HG02610 (cell line): ENCODE measurements at regions not wholly inside any gene's neighbourhood (a gene's known extent, or its start where the extent isn't known, plus 50 kb on each side); places are given as distances from the start of the nearest gene placed in this dataset.

Experiments
- ATAC-seq: cut with Tn5 transposase; IDR thresholded peaks from one replicate; pipeline ENCODE4 v1.9.1; 2021; ENCODE audit warnings: mild to moderate bottlenecking, moderate library complexity; ENCODE audit not compliant: unreplicated experiment

- no peak for ATAC-seq
Observed at GRCh38 chr18:44046376-44046975, 634.2 kb upstream of the SETBP1 start.

GRCh38 chr18:44047585-44047984, 633.1 kb upstream of the SETBP1 start:
- ATAC-seq = no peak

GRCh38 chr18:44048435-44048834, 632.3 kb upstream of the SETBP1 start:
- ATAC-seq = no peak

- no peak for ATAC-seq
Observed at GRCh38 chr18:44048846-44049245, 631.8 kb upstream of the SETBP1 start.

- no peak for ATAC-seq
Observed at GRCh38 chr18:44051026-44051425, 629.7 kb upstream of the SETBP1 start.

GRCh38 chr18:44054514-44054913, 626.2 kb upstream of the SETBP1 start:
- peak; percentile 95 for ATAC-seq

- ATAC-seq = no peak
Observed at GRCh38 chr18:44060197-44060596, 620.5 kb upstream of the SETBP1 start.

- no peak for ATAC-seq
Observed at GRCh38 chr18:44061438-44061837, 619.2 kb upstream of the SETBP1 start.

GRCh38 chr18:44062345-44062744, 618.3 kb upstream of the SETBP1 start:
- ATAC-seq = peak; percentile 63

- ATAC-seq = no peak
Observed at GRCh38 chr18:44065206-44065605, 615.5 kb upstream of the SETBP1 start.

GRCh38 chr18:44066541-44066940, 614.1 kb upstream of the SETBP1 start:
- no peak for ATAC-seq

- ATAC-seq = no peak
Observed at GRCh38 chr18:44067186-44067585, 613.5 kb upstream of the SETBP1 start.

GRCh38 chr18:44075038-44075437, 605.6 kb upstream of the SETBP1 start:
- no peak for ATAC-seq

- no peak for ATAC-seq
Observed at GRCh38 chr18:44079606-44080005, 601.1 kb upstream of the SETBP1 start.

- no peak for ATAC-seq
Observed at GRCh38 chr18:44080054-44080453, 600.6 kb upstream of the SETBP1 start.

- no peak for ATAC-seq
Observed at GRCh38 chr18:44089732-44090131, 591.0 kb upstream of the SETBP1 start.

GRCh38 chr18:44090453-44090852, 590.2 kb upstream of the SETBP1 start:
- no peak for ATAC-seq

- ATAC-seq = no peak
Observed at GRCh38 chr18:44093253-44093652, 587.4 kb upstream of the SETBP1 start.

GRCh38 chr18:44096016-44096415, 584.7 kb upstream of the SETBP1 start:
- no peak for ATAC-seq

GRCh38 chr18:44098551-44099098, 582.1 kb upstream of the SETBP1 start:
- ATAC-seq = no peak

- no peak for ATAC-seq
Observed at GRCh38 chr18:44107187-44107586, 573.5 kb upstream of the SETBP1 start.

- ATAC-seq = no peak
Observed at GRCh38 chr18:44111337-44111736, 569.4 kb upstream of the SETBP1 start.

GRCh38 chr18:44117821-44118220, 562.9 kb upstream of the SETBP1 start:
- no peak for ATAC-seq
